NCI-H1417 treated with DMSO at 0.1 percent for 48 hours (cell line): ENCODE measurements at regions not wholly inside any gene's neighbourhood (a gene's known extent, or its start where the extent isn't known, plus 50 kb on each side); places are given as distances from the start of the nearest gene placed in this dataset.

Experiments
- DNase-seq: peaks from one replicate; lab custom pipeline; 2025; lab: John Stamatoyannopoulos, UW

DNA sequence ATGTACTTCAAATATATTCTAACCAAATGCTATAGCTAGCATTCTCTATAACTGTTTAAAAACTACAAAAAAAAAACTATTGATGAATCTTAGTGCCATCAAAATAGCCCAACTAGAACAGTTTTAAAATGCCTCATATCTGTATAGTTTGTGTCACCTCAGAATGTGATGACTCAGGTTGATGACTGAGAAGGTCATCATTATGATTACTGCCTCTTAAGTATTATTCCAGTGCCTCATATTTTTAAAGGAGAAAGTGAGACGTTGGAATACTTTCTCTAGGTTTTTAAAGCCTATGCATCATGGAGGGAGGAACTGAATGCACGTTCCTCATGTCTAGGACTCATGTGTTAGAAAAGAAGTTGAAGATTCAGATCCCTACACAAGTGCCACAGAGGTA, 88.2 kb downstream of the TMA16 start:
- DNase-seq, result no peak

DNA sequence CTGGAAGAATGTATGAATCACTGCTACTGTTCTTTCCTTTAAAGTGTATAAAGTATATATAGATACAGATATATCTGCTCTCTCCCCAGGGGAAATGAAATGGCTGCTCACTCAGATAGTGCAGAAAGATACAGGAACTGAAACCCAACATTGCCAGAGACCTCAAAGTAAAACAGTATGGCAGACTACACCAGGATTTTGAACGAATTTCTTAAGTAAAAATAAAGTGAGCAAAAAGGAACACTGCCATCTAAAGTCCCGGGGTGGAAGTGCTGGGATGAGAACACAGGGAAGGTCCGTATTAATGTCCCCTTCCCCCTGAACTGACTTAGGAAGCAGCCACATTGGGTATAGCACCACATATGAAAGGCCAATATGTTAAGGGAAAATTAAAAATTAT, 93.4 kb downstream of the TMA16 start:
- no peak for DNase-seq

DNA sequence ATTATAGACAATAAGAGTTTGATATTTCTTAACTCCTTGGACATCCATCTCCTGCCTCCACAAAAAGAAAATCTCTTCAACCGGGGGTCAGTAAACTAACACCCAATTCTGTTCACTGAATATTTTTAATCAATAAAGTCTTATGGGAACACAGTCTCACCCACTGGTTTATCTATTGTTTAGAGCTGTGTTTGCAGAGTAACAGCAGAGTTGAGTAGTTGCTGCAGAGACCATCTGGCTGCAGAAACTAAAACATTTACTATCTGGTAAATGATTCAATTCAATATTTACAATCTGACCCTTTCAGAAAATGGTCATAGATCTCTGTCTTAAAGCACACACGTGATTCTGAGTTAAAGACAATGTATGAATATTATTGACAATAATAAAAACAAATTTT, 94.0 kb downstream of the TMA16 start:
- DNase-seq, result peak; percentile 48

DNA sequence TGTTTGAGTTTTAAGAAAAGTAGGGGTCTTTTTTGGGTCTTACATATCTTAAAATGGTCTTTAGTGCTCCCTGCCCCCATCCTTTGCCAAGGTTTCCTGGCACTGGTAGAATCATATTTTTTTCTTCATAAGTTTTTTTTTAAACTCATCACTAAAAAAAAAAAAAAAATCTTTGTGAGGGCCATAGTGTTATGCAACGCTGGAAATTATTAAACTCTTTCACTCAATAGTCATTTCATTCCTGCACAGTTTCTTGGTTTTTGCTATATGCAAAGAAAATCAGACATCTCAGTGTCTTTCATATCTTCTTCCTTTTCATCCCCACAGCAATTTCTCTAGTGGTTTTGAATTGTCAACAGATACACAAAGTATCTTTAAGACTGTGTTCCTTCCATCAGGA, 95.6 kb downstream of the TMA16 start:
- no peak for DNase-seq

DNA sequence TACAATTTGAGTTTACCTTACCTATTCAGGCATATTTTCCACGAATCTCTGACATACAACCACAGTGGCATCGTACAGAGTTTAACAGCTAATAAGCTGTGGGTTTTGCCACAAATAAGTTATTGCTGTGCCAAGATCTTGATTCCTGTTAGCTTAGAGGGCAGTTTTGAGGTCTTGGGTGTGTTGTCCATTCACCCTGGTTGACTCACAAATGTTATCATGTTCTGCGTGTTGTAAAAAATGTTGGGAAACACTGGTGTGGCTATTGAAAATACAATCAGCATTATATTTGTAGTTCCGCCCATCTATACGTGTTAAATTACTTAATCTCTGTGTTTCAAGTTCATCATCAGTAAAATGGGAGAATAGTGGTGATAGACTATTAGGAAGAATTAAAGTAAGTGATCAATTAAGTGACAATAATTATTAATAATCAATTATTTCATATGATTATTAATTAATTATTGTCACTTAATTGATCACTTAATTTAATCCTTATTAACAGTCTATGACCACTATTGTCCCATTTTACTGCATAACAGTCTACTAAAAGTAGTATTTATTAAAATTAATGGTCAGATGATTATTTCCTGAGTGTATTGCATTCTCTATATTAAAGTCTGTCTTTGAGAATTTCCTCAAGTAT, 96.3 kb downstream of the TMA16 start:
- DNase-seq, result no peak

DNA sequence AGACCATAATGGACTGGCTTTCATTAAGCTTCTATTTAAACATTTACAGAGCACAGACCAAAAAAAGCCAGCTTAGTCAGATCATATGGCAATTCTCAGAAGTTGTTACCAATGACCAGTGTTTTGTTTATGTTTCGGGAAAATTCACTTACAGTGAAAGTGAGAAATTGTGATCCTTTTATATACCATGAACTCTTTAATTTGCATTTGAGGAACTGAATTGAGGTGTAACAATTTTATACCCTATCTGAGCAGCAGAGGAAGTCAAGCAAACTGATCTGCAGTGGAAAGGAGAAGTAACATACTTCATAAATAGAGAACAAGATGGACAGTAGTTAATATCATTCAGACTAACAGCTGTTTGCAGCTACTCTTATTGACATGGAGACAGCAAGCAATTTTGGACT, 97.1 kb downstream of the TMA16 start:
- DNase-seq, result no peak

DNA sequence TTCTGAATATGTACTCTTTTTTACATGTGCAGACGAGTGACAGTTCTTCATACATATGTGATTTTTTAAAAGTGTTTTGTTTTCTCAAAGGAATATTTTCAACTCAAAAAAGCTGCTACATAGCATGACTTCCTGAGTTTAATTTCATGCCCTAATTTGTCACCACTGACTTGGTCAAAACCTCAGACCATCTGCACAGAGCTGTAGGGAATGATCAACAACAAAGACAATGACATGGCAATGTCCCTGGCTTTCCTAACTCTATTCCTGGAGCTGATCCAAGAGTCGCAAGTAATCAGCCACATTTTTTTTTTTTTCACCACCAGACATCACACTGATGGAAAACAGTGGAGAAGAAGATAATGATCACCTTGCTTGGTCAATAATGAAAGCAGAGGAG, 97.7 kb downstream of the TMA16 start:
- DNase-seq, result peak; percentile 24

DNA sequence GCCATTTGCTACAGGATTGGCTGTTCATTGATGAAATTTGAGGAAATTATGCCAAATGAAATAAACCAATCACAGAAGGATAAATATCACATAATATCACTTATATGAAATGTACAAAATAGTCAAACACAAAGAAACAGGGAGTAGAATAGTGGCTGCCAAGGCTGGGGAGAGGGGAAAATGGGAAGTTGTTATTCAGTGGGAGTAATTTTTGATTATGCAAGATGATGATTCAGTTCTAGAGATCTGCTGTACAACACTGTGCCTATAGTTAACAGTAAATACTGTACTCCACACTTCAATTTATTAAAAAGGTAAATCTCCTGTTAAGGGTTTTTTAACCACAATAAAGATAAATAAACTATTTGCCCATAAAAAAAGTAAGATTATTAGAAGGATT, 101.1 kb downstream of the TMA16 start:
- DNase-seq, result no peak

DNA sequence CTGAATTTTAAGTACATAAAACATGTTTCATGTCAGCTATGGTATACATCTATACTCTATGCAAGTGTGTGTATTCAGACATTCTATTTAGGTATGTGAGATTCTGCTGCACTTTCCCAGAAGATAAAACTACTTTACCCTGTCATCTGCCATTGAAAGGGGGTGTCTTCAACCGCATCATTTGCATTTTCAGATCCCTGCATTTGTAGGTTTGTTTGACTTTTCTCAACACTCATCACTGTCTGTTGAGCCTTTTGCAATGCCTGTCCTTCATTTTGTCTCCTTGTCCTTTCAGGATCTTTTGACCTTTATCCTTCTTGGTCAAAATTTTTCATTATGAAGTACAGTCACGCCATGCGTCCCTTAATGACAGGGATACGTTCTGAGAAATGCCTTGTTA, 103.5 kb downstream of the TMA16 start:
- DNase-seq, result no peak

DNA sequence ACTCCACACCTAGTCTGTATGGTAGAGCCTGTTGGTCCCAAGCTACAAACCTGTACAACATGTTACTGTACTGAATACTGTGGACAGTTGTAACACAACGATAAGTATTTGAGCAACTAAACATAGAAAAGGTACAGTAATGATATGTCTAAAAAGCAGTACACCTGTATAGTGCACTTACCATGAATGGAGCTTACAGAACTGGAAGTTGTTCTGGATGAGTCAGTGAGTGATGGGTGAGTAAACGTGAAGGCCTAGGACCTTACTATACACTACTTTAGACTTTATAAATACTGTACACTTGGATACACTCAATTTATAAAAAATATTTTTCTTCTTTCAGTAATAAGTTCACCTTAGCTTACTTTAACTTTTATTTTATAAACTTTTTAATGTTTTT, 104.0 kb downstream of the TMA16 start:
- no peak for DNase-seq

DNA sequence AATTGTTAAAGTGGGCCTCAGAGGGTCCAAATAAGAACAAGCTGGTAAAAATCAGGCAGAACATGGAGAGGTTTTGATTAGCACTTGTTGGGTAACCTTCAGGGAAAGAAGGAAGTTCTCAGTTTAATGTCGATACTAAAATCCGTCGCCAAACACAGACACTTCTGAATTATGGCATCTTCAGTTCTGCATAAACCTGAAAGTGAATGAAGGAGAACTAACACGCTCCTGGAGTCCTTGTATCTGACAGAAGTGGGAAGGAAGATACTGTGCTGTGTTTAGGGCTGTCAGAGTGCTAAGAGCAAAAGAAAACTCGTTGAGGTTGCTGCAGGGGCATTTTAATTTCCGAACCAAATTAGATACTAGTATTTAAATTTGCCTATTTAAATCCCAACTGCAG, 106.2 kb downstream of the TMA16 start:
- DNase-seq, result no peak

DNA sequence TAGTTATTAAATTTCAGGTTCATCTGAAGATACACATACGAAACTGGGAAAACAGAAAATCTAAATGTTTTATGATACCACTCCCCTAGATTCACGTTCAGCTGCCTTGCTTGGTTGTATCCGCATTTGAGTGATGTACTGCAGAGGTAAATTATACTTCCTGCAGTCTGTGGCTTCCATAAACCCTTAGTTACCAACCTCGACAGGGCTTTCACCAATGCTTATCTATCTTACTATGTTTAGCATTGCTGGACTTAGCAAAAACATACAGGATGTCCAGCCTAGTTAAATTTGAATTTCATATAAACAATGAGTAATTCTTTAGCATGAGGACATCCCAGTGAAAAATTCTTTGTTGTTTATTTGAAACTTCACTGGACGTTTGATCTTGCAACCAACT, 108.8 kb downstream of the TMA16 start:
- no peak for DNase-seq

DNA sequence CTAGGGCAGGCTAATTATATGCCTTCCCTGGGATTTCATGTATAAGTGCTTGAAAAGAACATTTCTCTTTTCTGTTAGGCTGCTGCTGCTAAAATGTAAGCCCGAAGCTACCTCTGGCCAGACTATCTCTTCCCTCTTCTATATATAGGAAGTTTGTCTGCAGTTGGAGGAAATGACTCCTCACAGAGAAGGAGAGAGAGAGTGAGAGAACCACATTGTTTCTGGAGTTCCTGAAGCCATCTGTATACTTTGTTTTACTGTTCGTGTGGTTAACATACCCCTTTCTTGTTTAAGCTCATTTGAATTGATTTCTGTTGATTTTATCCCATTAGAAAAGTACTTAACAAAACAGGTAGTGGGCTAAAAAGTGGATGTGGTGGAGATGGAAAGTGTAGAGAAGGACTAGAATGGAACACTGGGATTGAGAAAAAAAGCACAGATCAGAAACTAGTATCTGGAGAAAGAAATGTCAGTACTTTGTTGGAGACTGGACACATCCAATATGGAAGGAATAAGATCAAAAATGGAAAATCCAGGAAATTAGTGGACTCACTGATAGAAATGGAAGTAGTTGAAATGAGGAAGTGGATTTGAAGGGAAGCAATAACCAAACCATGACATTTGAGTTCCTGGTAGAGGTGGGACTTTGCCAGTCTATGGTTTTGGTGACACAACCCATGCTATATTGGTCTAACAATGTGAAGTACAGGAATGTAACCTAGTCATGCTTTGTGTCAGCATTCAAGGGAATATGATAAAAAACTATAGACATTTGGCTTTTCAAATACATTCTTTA, 112.6 kb downstream of the TMA16 start:
- no peak for DNase-seq

DNA sequence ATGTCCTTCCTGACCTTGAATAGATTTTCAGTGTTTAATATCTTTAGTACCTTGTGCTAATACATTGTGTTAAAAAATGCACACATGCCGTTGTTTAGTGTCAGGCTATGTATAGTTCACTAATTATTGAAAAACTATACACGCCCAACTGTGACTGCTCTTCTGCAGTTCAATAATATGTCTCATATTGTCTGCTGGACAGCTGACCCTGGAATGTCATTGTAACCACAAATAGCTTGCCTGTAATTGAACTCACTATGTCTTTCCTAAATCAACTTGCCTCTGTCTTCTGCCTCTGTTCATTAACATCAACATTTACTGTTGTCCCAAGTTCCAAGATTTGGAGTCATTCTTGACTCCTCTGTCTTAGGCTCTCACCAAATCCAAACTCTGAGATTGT, 114.5 kb downstream of the TMA16 start:
- DNase-seq, result no peak

DNA sequence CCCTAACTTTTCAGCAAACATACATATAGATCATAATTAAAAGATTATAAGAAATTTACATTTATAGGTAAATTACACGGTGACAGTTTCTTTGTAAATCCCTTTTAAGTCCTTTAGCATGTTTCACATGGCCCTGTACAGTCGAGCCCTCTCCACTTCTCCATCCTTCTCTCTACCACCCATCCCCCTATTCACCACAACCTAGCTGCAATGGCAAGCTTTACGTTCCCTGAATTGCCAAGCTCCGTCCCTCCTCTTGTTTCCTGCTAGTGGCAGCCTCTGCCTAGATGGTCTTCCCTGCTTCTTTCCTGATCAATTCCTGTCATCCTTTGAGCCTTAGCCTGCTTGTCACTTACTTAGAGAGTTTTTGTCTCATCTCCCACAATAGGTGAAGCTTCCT, 116.2 kb downstream of the TMA16 start:
- DNase-seq, result no peak

DNA sequence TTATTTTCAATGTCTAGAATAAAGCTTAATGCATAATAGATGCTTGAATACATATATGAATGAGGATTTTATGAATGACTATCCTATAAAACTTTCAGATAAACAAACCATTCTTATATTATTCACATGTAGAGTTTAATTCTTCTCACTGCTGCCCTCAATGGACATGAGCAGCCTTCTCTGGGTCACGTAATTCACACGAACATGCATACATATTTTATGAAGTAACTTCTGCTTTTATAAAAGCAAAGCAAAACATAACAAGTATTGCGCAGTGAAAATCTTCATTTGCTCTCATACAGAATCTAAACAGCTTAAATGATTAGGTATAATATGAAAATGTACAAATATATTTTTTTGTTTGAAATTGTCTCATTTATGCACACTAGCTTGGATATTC, 116.7 kb downstream of the TMA16 start:
- DNase-seq, result no peak

DNA sequence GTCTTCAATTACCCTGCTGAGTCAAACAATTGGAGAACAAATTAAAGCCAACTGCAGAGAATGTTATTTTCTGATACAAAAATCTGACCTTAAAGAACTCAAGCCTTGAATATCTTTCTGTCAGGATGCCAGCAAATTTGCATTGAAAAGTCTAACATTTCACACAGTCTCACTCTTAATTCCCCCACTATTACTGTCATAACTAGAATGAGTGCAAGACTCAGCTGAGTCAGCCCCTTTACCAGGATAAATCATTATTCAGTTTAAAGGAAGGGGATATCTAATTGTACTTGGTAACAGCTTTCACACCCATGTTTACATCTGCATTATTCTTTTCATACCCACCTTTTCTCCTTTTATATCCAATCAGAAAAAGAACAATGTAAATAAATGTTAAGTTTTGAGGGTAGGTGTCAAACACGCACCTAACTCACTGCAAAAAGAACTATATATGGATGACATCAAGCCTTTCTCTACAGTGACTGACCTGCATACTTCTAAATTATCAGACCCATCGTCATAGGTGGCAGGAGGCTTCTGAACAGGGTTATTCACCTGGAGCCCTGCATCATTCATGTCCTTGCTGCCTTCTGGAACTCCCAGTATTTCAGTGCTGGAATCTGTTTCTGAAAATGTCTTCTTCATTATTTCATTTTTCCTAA, 117.4 kb downstream of the TMA16 start:
- no peak for DNase-seq

DNA sequence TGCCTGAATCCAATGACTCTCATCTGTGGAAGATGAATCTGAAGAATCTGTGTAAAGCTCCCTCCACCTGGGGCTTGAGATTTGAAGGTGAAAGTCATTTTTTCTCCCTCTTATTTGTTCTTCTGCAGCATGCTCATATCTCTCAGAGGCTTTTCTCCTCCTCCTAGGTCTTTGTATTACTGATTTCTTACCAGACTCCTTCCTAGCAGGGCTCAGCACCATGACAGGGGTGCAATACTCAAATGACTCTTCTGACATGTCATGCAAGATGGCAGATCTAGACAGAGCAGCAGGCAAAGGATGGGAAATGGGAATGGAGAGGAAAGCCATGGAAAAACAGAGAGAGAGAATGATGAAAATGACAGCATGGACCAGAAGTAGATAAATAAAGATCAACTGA, 118.3 kb downstream of the TMA16 start:
- no peak for DNase-seq

DNA sequence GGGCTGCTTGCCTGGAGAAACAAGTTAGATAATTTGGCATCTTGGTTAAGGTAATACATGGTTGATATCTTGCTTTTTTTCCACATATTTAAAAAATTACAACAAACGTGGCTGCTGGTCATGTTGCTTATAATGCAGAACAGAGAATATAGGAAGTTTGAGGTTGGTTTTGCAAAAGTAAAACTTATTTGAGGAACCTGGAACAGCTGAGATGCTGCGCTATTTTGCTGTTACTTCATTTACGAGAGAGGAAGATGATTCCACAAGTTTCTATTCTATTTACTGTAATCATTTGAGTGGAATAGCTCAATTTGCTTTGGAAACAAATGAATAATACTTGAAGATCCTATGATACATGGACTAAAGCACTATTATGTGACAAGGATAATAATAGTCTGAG, 118.9 kb downstream of the TMA16 start:
- no peak for DNase-seq

DNA sequence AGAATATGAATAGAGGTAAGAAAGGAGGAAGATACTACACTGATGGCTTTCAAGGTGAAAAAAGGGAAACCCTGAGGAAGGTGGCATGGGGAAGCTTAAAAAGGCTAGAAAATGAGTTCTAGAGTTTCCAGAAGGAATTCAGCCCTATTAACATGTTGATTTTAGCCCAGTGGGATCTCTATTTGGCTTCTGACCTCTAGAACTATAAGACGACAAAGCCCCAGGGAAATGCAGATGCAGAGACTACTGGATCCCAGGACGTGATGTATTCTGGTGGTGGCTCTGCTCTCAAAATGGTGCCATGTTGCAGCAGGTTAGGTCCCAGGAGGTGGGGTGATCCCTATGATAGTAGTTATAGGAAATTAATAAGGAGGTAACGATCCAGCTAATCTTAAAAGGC, 120.4 kb downstream of the TMA16 start:
- DNase-seq, result no peak

DNA sequence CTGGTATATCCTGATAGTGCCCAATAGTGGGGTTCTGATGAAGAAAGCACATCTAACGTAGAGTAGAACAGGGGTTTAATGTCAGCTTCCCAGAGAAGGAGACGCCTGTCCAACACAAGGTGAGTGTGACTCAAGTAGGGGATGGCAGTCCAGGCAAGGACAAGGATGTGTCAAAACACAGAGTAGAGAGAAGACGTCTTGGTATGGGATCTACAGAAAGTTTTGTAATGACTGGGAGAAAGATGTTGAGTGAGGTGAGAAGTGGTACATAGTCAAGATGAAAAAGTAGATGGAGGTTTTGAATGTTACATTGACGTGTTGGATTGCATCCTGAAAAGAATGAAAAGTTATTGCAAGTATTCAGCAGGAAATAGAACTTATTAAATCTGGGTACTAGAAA, 124.4 kb downstream of the TMA16 start:
- no peak for DNase-seq

DNA sequence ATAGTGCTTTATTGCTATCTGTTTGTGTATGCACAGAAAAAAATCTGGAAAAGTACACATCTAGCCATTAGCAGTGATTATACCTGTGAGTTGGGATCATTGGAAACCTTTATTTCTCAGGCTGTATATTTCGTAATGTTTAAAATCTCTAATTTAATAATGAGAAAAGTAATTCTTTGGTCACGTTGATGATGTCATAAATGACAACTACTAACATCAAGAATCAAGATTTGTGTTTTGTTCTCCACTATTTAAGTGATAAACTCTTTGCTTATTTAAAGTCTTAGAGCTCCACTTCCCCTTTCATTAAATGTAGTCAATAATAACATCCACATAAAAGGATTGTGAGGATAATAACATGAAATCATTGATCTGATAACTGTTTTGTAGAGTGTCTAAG, 126.2 kb downstream of the TMA16 start:
- DNase-seq, result no peak

DNA sequence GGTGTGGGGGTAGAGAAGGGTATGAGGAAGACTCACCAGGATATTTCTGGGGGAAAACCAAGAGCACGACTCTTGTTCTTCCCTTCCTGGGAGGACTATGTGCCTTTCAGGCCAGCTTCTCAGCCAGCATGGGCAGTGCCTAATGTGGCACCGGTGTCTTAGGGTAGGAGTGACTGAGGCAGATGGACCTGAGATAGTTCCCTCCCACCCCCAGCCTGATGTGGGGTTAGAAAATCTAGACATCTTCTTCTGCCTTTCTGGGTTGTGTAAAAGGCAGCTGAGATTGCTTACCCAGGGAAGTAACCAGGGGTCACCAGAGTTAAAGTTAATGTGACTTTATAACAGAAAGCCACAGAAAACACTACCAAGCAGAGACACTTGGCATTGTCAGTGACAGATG, 127.3 kb downstream of the TMA16 start:
- DNase-seq, result no peak
